ENCODE measurements at regions not wholly inside any gene's neighbourhood (a gene's known extent, or its start where the extent isn't known, plus 50 kb on each side); places are given as distances from the start of the nearest gene placed in this dataset.

- ATAC-seq (no peak), DNase-seq (no peak)
- H3K4me3 Mint-ChIP-seq: peak overlapping the region; percentile 21
- WGBS (ENCODE audit: insufficient coverage): 90% methylated on average over 16 of the region's 16 CpGs
- no peaks in the 10 kb centered on the region for H3K9me3 ChIP-seq (ENCODE audit: control insufficient read depth, insufficient read depth, low read length)
- H3K36me3 Mint-ChIP-seq: no peaks in the 10 kb centered on the region
- peaks cover 34 to 35% of the 10 kb centered on the region in 2 donors for H3K4me1 Mint-ChIP-seq
- TF ChIP-seq, protein P1, sequence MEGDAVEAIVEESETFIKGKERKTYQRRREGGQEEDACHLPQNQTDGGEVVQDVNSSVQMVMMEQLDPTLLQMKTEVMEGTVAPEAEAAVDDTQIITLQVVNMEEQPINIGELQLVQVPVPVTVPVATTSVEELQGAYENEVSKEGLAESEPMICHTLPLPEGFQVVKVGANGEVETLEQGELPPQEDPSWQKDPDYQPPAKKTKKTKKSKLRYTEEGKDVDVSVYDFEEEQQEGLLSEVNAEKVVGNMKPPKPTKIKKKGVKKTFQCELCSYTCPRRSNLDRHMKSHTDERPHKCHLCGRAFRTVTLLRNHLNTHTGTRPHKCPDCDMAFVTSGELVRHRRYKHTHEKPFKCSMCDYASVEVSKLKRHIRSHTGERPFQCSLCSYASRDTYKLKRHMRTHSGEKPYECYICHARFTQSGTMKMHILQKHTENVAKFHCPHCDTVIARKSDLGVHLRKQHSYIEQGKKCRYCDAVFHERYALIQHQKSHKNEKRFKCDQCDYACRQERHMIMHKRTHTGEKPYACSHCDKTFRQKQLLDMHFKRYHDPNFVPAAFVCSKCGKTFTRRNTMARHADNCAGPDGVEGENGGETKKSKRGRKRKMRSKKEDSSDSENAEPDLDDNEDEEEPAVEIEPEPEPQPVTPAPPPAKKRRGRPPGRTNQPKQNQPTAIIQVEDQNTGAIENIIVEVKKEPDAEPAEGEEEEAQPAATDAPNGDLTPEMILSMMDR (IDR thresholded peaks at IDR 0.05): no peak
- H3K27ac ChIP-seq (ENCODE audit: low read length): no peak overlapping the region
- no peaks in the 10 kb centered on the region for H3K36me3 ChIP-seq (ENCODE audit: control insufficient read depth, insufficient read depth, low read length)
- no peak overlapping the region for H3K4me3 ChIP-seq (ENCODE audit: low read length)
- H3K27me3 Mint-ChIP-seq (ENCODE audit: low read depth in 2 of 2): peaks cover 52 to 53% of the 10 kb centered on the region in 2 donors
- H3K27me3 ChIP-seq (ENCODE audit: control insufficient read depth, insufficient read depth, low read length): peaks cover 22% of the 10 kb centered on the region
- peaks cover 29% of the 10 kb centered on the region for H3K4me1 ChIP-seq (ENCODE audit: control insufficient read depth, insufficient read depth, low read length)
- H3K27ac Mint-ChIP-seq: no peak overlapping the region
- intact Hi-C loops (cut with micrococcal nuclease): no loop called here
- no peaks in the 10 kb centered on the region for H3K9me3 Mint-ChIP-seq
Observed at GRCh38 chr2:236367506-236368289, 103.5 kb upstream of the ASB18 start.

DNA sequence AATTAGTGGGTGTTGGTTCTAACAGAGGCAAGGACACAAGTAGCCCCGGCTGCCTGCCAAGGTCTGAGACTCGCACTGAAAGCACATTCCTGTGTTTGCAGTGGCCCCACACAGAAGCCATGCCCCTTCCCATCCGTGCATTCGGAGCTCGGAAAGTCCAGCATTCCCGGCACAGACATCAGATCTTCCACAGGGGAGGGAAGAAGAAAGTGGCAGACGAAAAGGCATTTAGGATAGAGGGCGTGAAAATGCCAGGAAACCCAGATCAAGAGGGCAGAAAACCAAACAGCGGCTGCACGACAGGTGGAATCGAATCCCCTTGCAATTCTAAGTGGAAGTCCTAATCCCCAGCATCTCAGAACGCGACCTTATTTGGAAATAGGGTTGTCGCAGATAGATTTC, 105.5 kb upstream of the ASB18 start:
- intact Hi-C loops (cut with micrococcal nuclease): no loop called here
- Mint-ChIP-seq H3K36me3 (no peaks in the 10 kb centered on the region), H3K4me3 (no peak overlapping the region), H3K9me3 (no peaks in the 10 kb centered on the region), H3K27me3 (ENCODE audit: low read depth in 2 of 2) (peaks cover 58 to 72% of the 10 kb centered on the region in 2 donors), H3K4me1 (peaks cover 32 to 34% of the 10 kb centered on the region in 2 donors), H3K27ac (no peak overlapping the region)
- ATAC-seq (no peak), DNase-seq (no peak)
- no peaks in the 10 kb centered on the region for H3K9me3 ChIP-seq (ENCODE audit: control insufficient read depth, insufficient read depth, low read length)
- TF ChIP-seq, protein P1 (IDR thresholded peaks at IDR 0.05): no peak
- no peak overlapping the region for H3K27ac ChIP-seq (ENCODE audit: low read length)
- no peaks in the 10 kb centered on the region for H3K36me3 ChIP-seq (ENCODE audit: control insufficient read depth, insufficient read depth, low read length)
- peaks cover 22% of the 10 kb centered on the region for H3K27me3 ChIP-seq (ENCODE audit: control insufficient read depth, insufficient read depth, low read length)
- no peak overlapping the region for H3K4me3 ChIP-seq (ENCODE audit: low read length)
- 86% methylated on average over 14 of the region's 14 CpGs for WGBS (ENCODE audit: insufficient coverage)
- peaks cover 29% of the 10 kb centered on the region for H3K4me1 ChIP-seq (ENCODE audit: control insufficient read depth, insufficient read depth, low read length)

DNA sequence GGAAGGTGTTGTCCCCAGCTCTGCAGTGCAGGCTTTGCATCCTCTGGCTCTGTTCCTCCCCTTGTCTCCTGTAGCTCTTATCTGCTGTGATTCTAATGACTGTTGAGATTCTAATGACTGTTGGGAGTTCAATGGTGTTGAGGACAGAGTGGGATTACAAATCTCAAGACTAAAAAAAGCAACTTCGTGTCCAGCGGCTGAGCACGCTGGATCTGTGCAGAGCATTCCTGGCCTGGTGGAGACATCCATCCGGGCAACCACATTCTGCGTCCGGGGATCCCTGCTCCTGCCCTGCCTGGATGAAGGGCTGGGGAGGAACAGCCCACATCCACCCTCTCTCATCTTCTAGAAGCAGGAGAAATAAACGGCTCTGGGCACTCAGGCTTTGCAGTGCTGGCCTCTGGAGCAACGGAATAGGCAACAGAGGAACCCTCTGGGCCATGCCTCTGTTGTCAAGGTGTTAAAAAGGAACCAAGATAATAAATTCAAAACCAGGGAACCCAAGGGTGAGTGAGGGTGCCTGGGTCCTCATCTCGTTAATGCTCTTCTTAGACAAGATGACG, 106.7 kb upstream of the ASB18 start:
- ATAC-seq: no peak
- H3K27ac ChIP-seq (ENCODE audit: low read length): no peak overlapping the region
- H3K9me3 ChIP-seq (ENCODE audit: control insufficient read depth, insufficient read depth, low read length): no peaks in the 10 kb centered on the region
- peaks cover 22% of the 10 kb centered on the region for H3K27me3 ChIP-seq (ENCODE audit: control insufficient read depth, insufficient read depth, low read length)
- Mint-ChIP-seq H3K9me3 (no peaks in the 10 kb centered on the region), H3K36me3 (no peaks in the 10 kb centered on the region), H3K27ac (no peak overlapping the region), H3K4me1 (peaks cover 21 to 25% of the 10 kb centered on the region in 2 donors), H3K27me3 (ENCODE audit: low read depth in 2 of 2) (peaks cover 54 to 85% of the 10 kb centered on the region in 2 donors), H3K4me3 (no peak overlapping the region)
- H3K4me1 ChIP-seq (ENCODE audit: control insufficient read depth, insufficient read depth, low read length): peaks cover 18% of the 10 kb centered on the region
- no peak for DNase-seq
- intact Hi-C loops (cut with micrococcal nuclease): no loop called here
- TF ChIP-seq, protein P1 (IDR thresholded peaks at IDR 0.05): no peak
- H3K36me3 ChIP-seq (ENCODE audit: control insufficient read depth, insufficient read depth, low read length): no peaks in the 10 kb centered on the region
- H3K4me3 ChIP-seq (ENCODE audit: low read length): no peak overlapping the region
- WGBS (ENCODE audit: insufficient coverage): 90% methylated on average over 10 of the region's 10 CpGs
